Keratinocyte (primary cell): ENCODE measurements at regions not wholly inside any gene's neighbourhood (a gene's known extent, or its start where the extent isn't known, plus 50 kb on each side); places are given as distances from the start of the nearest gene placed in this dataset.
"Not testable (repeated sequence)": the region's sequence is repeated elsewhere in the genome, so short reads cannot be mapped to it uniquely, and the experiment has no call there.

ENCODE experiments used
- DNase-seq: peaks from one replicate; pipeline ENCODE4 v3.0.0-alpha.2; 2011; ENCODE audit warnings: low read depth, missing footprints, low spot score
- FAIRE-seq: peaks from 2 replicates; lab custom pipeline; 2011; peaks lifted over from hg19 to GRCh38; lab: Jason Lieb, UNC
- H2AFZ ChIP-seq: 2 replicates; pipeline ENCODE4 v1.6.0; 2012; ENCODE audit warnings: low read length, control low read depth, inconsistent platforms; ENCODE audit not compliant: control insufficient read depth
- H3K27ac ChIP-seq: 2 replicates; pipeline ENCODE4 v1.5.1; 2011; ENCODE audit warnings: low read length; ENCODE audit not compliant: control insufficient read depth, insufficient read depth
- H3K27me3 ChIP-seq: 3 replicates; pipeline ENCODE4 v1.6.0; 2011; ENCODE audit warnings: low read length; ENCODE audit not compliant: control insufficient read depth, insufficient read depth; ENCODE audit errors: extremely low read depth
- H3K36me3 ChIP-seq, 2 experiments: 2 replicates in 1 of 2; 3 replicates in 1 of 2; pipeline ENCODE4 v1.5.1; 2011; ENCODE audit warnings: low read length in 2 of 2, mild to moderate bottlenecking in 1 of 2; ENCODE audit not compliant: control insufficient read depth in 2 of 2, insufficient read depth in 2 of 2; ENCODE audit errors: extremely low read depth in 1 of 2
- H3K4me1 ChIP-seq: 3 replicates; pipeline ENCODE4 v1.5.1; 2011; ENCODE audit warnings: low read length; ENCODE audit not compliant: control insufficient read depth, insufficient read depth; ENCODE audit errors: extremely low read depth
- H3K4me2 ChIP-seq: 3 replicates; pipeline ENCODE4 v1.6.0; 2011; ENCODE audit warnings: low read depth, low read length; ENCODE audit not compliant: control insufficient read depth, insufficient read depth; ENCODE audit errors: extremely low read depth
- H3K4me3 ChIP-seq, 3 experiments: fragments of 200-600 bp in 1 of 3; sonication (generic) in 1 of 3; 2 replicates in 2 of 3; 3 replicates in 1 of 3; pipeline ENCODE4 v1.5.1; 2011 to 2016; ENCODE audit warnings: low read length in 3 of 3, mild to moderate bottlenecking in 3 of 3, control low read depth in 2 of 3, inconsistent platforms in 1 of 3, low read depth in 1 of 3, mixed read lengths in 1 of 3, mixed run types in 1 of 3, moderate library complexity in 1 of 3; ENCODE audit not compliant: control insufficient read depth in 2 of 3, insufficient read depth in 2 of 3; ENCODE audit errors: extremely low read depth in 1 of 3
- H3K79me2 ChIP-seq: 2 replicates; pipeline ENCODE4 v1.6.0; 2012; ENCODE audit warnings: low read length; ENCODE audit not compliant: control insufficient read depth, insufficient read depth
- H3K9ac ChIP-seq: 3 replicates; pipeline ENCODE4 v1.6.0; 2011; ENCODE audit warnings: low read length; ENCODE audit not compliant: control insufficient read depth, insufficient read depth; ENCODE audit errors: extremely low read depth
- H3K9me1 ChIP-seq: 3 replicates; pipeline ENCODE4 v1.6.0; 2011; ENCODE audit warnings: low read length; ENCODE audit not compliant: control insufficient read depth, insufficient read depth; ENCODE audit errors: extremely low read depth
- H3K9me3 ChIP-seq: 2 replicates; pipeline ENCODE4 v1.5.1; 2012; ENCODE audit warnings: low read depth, low read length; ENCODE audit not compliant: control insufficient read depth
- H4K20me1 ChIP-seq: 3 replicates; pipeline ENCODE4 v1.6.0; 2011; ENCODE audit warnings: low read length; ENCODE audit not compliant: control insufficient read depth, insufficient read depth; ENCODE audit errors: extremely low read depth
- EZH2 ChIP-seq: IDR thresholded peaks from one replicate; pipeline ENCODE4 v1.6.1; 2012; ENCODE audit warnings: inconsistent platforms, mild to moderate bottlenecking, low read length, moderate library complexity
- dilution Hi-C: fragments of 300-500 bp; cut with MboI; formaldehyde crosslinking; loops from one replicate; pipeline ENCODE4 v1.7.0; 2020; ENCODE audit warnings: low sequenced_read_pairs; ENCODE audit not compliant: extremely low pct_ligation_motif_present
- TF ChIP-seq, protein P1 (sequence below), 3 experiments: IDR thresholded peaks in 1 of 3; conservative IDR thresholded peaks in 1 of 3; optimal IDR thresholded peaks in 1 of 3; 2 replicates in 2 of 3; 3 replicates in 1 of 3; pipeline versions ENCODE3 to v1.5.1; 2011; ENCODE audit warnings: low read length in 3 of 3, mild to moderate bottlenecking in 3 of 3, moderate library complexity in 2 of 3, control low read depth in 1 of 3, inconsistent platforms in 1 of 3; ENCODE audit not compliant: insufficient read depth in 2 of 3; ENCODE audit errors: extremely low read depth in 1 of 3

DNA sequence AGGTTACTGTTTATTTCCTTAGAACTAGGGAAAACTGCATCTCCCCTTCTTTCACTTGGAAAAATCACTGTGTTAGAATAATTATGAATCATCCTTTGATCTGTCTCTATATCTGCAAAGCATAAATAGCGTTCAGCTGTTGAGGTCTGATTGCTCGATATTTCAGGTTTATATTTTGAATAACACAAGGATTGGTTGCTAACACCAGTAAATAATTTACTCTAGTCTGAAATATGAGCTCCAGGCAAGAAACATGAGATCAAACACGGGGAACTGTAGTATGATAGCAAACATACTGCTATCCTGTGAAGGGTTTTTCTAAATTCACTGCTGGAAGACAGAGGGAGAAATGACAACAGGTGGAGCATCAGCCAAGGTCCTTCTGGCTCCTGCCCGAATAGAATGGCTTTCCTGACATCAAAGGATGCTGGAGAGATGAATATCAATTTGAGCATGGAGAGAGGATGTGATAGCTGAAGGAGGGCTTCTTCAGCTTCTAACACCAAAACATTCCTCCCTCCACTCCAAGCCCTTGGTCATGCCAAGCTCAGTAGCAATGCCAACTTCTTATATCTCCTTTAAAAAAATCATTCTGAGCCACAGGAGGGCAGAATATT lies 450.3 kb downstream of the SHISA9 start:
- TF ChIP-seq, protein P1, sequence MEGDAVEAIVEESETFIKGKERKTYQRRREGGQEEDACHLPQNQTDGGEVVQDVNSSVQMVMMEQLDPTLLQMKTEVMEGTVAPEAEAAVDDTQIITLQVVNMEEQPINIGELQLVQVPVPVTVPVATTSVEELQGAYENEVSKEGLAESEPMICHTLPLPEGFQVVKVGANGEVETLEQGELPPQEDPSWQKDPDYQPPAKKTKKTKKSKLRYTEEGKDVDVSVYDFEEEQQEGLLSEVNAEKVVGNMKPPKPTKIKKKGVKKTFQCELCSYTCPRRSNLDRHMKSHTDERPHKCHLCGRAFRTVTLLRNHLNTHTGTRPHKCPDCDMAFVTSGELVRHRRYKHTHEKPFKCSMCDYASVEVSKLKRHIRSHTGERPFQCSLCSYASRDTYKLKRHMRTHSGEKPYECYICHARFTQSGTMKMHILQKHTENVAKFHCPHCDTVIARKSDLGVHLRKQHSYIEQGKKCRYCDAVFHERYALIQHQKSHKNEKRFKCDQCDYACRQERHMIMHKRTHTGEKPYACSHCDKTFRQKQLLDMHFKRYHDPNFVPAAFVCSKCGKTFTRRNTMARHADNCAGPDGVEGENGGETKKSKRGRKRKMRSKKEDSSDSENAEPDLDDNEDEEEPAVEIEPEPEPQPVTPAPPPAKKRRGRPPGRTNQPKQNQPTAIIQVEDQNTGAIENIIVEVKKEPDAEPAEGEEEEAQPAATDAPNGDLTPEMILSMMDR (optimal IDR thresholded peaks at IDR 0.05 in 1 of 3, IDR thresholded peaks at IDR 0.05 in 1 of 3, conservative IDR thresholded peaks at IDR 0.05 in 1 of 3; ENCODE audit: extremely low read depth in 1 of 3, insufficient read depth in 2 of 3, low read length in 3 of 3), result no peak
- no peak for TF ChIP-seq EZH2

DNA sequence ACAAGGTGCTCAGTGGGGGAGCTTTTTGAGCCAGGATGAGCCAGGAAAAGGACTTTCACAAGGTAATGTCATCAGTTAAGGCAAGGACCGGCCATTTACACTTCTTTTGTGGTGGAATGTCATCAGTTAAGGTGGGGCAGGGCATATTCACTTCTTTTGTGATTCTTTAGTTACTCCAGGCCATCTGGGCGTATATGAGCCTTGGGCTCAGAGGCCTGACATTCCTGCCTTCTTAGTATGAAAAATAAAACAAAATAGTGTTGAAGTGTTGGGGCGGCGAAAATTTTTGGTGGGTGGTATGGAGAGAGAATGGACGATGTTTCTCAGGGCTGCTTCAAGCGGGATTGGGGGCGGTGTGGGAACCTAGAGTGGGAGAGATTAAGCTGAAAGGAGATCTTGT lies 451.4 kb downstream of the SHISA9 start:
- H3K4me3 ChIP-seq, DNase-seq, dilution Hi-C loops, H3K36me3 ChIP-seq, H3K4me1 ChIP-seq, H3K27me3 ChIP-seq, FAIRE-seq, H3K9ac ChIP-seq, H3K9me1 ChIP-seq, H3K27ac ChIP-seq, H3K79me2 ChIP-seq, H4K20me1 ChIP-seq, H3K4me2 ChIP-seq, H3K9me3 ChIP-seq, H2AFZ ChIP-seq: not testable (repeated sequence)

More for the DNA sequence above, 450.3 kb downstream of the SHISA9 start:
- H3K9ac ChIP-seq, result no peak overlapping the region
- H4K20me1 ChIP-seq, result no peaks in the 10 kb centered on the region
- no peaks in the 10 kb centered on the region for H3K79me2 ChIP-seq
- H3K27ac ChIP-seq, result no peak overlapping the region
- no peak overlapping the region for H2AFZ ChIP-seq
- H3K4me1 ChIP-seq, result no peaks in the 10 kb centered on the region
- H3K27me3 ChIP-seq, result no peaks in the 10 kb centered on the region
- dilution Hi-C loops, result no loop called here
- no peaks in the 10 kb centered on the region for H3K36me3 ChIP-seq
- no peak overlapping the region for H3K4me2 ChIP-seq
- FAIRE-seq (no peak), DNase-seq (no peak)
- no peaks in the 10 kb centered on the region for H3K9me1 ChIP-seq
- no peaks in the 10 kb centered on the region for H3K9me3 ChIP-seq
- H3K4me3 ChIP-seq, result no peak overlapping the region

DNA sequence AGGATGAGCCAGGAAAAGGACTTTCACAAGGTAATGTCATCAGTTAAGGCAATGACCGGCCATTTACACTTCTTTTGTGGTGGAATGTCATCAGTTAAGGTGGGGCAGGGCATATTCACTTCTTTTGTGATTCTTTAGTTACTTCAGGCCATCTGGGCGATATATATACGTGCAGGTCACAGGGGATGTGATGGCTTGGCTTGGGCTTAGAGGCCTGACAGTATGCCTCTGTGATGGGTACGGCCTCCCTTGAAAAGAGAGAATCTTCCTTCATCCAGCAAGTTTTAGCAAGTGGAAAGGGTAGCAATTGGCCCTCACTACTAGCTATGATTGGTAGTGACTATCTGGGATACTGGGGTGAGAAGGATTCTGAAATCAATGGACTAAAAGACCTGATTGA lies 456.4 kb downstream of the SHISA9 start:
- H2AFZ ChIP-seq, H3K79me2 ChIP-seq, H3K9ac ChIP-seq, H3K36me3 ChIP-seq, FAIRE-seq, H3K27ac ChIP-seq, H3K4me2 ChIP-seq, H3K4me1 ChIP-seq, DNase-seq, H3K4me3 ChIP-seq, H3K9me1 ChIP-seq, H4K20me1 ChIP-seq, H3K9me3 ChIP-seq, H3K27me3 ChIP-seq, dilution Hi-C loops: not testable (repeated sequence)
